C4-2B (cell line): ENCODE measurements at regions not wholly inside any gene's neighbourhood (a gene's known extent, or its start where the extent isn't known, plus 50 kb on each side); places are given as distances from the start of the nearest gene placed in this dataset.

Source experiments
- CTCF ChIP-seq: fragments of 450-650 bp; conservative IDR thresholded peaks from 2 replicates; pipeline ENCODE4 v1.5.1; 2017; ENCODE audit warnings: mild to moderate bottlenecking
- ZFX ChIP-seq: fragments of 450-650 bp; IDR thresholded peaks from 2 replicates; pipeline ENCODE4 v1.6.1; 2017

GRCh38 chr14:37776791-37777499 is 181.5 kb downstream of the TTC6 start:
- no peak for TF ChIP-seq CTCF
- TF ChIP-seq ZFX = no peak
